D721Med (cell line): ENCODE measurements at regions not wholly inside any gene's neighbourhood (a gene's known extent, or its start where the extent isn't known, plus 50 kb on each side); places are given as distances from the start of the nearest gene placed in this dataset.
"Not testable (repeated sequence)": the region's sequence is repeated elsewhere in the genome, so short reads cannot be mapped to it uniquely, and the experiment has no call there.

ENCODE experiments used
- DNase-seq: peaks from one replicate; pipeline ENCODE4 v3.0.0; 2011; ENCODE audit warnings: low spot score; ENCODE audit not compliant: insufficient read length
- FAIRE-seq: peaks from 2 replicates; lab custom pipeline; 2011; peaks lifted over from hg19 to GRCh38; lab: Jason Lieb, UNC
- CTCF ChIP-seq: IDR thresholded peaks from 2 replicates; pipeline ENCODE4 v1.5.1; 2012; ENCODE audit warnings: mild to moderate bottlenecking, control low read depth; ENCODE audit not compliant: insufficient read depth; ENCODE audit errors: missing control alignments

DNA sequence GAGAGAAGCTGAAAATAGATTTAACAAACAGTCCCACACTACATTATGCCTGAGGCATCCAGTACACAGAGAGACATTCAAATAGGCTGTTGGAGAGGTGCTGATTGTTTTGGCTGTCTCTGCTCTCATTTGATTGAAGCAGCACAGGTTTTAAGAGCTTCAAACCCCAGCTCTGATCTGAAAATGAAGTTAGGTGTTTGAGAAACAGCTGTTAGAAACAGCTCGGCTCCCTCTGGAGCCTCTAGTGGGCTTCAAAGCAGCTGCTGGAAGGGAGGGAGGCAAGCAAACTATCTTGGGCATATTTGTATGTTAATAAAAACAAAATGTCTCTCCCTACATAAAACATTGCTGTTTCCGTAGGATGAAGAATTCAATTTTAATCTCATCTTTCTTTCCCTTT, 607.3 kb upstream of the GOT2 start:
- FAIRE-seq: no peak
- TF ChIP-seq CTCF: no peak
- no peak for DNase-seq

DNA sequence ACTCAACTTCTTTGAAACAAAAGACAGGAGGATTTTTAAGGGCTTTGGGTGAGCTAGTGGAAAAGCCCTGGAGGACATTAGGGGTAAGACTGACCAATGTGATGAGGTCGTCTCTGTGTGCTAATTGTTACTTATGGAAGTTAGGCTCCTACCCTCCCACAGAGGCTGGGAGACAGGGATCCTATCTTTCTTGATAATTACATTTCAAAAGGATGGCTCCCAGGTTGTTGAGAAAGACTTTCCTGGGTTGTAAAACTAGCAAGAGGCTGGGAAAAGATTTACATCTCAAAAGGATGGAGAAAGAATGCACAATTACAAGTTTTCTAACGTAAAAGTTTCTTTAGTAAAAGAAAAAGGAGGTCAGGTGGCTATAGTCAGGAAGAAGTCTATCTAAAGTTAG, 605.8 kb upstream of the GOT2 start:
- FAIRE-seq (no peak), DNase-seq (no peak)
- no peak for TF ChIP-seq CTCF

DNA sequence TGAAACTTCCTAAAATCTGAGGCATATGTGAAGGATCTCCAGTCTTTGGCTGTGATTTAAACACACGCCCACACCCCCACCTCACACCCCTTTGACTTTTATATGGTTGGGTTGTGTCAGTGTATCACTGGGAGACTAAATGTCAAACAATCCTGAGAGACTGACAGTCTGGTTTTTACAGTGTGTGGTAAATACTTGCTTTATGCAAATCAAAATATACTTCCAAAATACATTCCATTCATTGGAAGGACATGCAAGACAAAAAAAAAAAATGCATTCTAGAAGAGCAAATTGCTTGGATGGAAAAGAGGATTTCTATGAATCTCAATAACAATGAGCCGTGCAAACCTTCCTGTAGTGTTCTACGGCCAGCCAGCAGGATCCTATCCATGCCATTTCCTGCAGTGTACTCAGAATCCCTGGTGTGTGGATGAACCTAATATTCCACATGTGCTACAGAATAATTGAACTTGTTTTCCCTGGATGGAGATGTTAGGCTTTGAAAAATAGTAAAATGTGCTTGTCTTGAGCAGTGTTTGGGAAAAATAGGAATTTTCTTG, 602.1 kb upstream of the GOT2 start:
- FAIRE-seq (no peak), DNase-seq (no peak)
- no peak for TF ChIP-seq CTCF

- FAIRE-seq, DNase-seq: not testable (repeated sequence)
Measured at GRCh38 chr16:59331708-59332107, 597.6 kb upstream of the GOT2 start.

- DNase-seq (no peak), FAIRE-seq (no peak)
- no peak for TF ChIP-seq CTCF
Measured at GRCh38 chr16:59330019-59330670, 596.0 kb upstream of the GOT2 start.

GRCh38 chr16:59328961-59329360, 594.8 kb upstream of the GOT2 start:
- FAIRE-seq (no peak), DNase-seq (no peak)
- TF ChIP-seq CTCF: no peak

- no peak for TF ChIP-seq CTCF
- FAIRE-seq (no peak), DNase-seq (no peak)
Measured at GRCh38 chr16:59327894-59328293, 593.8 kb upstream of the GOT2 start.
